ENCODE measurements at regions not wholly inside any gene's neighbourhood (a gene's known extent, or its start where the extent isn't known, plus 50 kb on each side); places are given as distances from the start of the nearest gene placed in this dataset.
"Not testable (repeated sequence)": the region's sequence is repeated elsewhere in the genome, so short reads cannot be mapped to it uniquely, and the experiment has no call there.

DNA sequence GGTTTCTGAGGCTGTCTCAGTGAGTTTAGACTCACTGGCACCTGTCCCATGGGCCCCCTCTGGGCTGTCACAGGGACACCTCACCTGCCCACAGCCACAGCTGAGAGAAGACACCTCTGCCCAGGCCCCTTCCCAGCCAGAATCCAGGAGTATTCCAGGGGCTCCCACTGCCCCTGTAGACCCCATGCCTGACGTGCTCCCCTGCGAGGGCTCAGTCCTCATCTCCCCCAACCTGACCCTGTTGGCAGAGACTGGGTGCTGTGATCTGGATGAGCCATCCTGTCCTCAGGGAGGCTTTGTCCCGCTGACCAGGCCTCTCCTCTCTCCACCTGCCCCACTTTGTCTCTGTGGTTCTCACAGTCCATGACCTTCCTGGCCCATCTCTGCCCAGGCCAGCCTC lies 89.4 kb downstream of the DHRS2 start:
- DNase-seq = no peak
- H3K36me3 Mint-ChIP-seq (ENCODE audit: low read depth) = no peaks in the 10 kb centered on the region
- ChIA-PET POLR2A (no interaction called here), CTCF (no interaction called here)
- H3K27ac Mint-ChIP-seq = no peak overlapping the region
- no peaks in the 10 kb centered on the region for H3K27me3 Mint-ChIP-seq
- H3K4me1 Mint-ChIP-seq = no peaks in the 10 kb centered on the region
- no peak overlapping the region for H3K4me3 Mint-ChIP-seq
- H3K9me3 Mint-ChIP-seq = no peaks in the 10 kb centered on the region

DNA sequence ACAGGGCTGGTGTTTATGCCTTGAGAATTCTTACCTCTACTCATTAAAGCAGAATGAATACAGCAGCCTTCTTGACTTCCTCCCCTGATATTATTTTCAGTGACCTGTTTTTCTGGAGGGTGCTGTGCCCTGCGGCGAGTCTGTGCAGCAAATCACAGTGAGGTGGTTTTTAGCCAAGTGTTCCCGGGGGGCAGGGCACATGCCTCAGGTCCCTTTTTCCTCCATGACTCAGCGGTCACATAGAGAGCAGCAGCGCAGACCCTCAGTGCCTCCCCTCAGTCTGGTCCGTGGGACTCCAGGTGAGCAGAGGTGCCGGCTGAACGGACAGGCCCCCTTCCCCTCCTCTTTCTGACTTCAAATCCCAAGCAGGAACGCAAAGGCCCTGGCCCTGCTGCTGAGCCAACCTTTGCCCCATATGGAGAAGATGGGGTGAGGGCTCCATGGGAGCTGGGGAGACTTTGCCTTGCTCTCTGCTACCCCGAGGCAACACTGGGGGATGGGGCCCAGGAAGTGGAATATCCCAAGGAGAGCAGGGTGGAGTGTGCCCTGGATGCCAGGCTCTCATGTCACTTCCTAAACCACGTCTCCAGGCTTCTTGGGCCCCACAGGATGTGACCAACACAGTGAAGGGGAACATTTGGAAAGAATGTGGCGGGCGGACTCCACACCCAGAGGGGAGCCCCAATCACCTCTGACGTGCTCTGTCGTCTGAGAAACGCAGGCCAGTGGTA lies 90.0 kb downstream of the DHRS2 start:
- Mint-ChIP-seq H3K27me3 (no peaks in the 10 kb centered on the region), H3K9me3 (no peaks in the 10 kb centered on the region), H3K27ac (no peak overlapping the region), H3K4me3 (no peak overlapping the region), H3K36me3 (ENCODE audit: low read depth) (no peaks in the 10 kb centered on the region), H3K4me1 (no peaks in the 10 kb centered on the region)
- POLR2A ChIA-PET = no interaction called here
- CTCF ChIA-PET = no interaction called here
- DNase-seq = no peak

DNA sequence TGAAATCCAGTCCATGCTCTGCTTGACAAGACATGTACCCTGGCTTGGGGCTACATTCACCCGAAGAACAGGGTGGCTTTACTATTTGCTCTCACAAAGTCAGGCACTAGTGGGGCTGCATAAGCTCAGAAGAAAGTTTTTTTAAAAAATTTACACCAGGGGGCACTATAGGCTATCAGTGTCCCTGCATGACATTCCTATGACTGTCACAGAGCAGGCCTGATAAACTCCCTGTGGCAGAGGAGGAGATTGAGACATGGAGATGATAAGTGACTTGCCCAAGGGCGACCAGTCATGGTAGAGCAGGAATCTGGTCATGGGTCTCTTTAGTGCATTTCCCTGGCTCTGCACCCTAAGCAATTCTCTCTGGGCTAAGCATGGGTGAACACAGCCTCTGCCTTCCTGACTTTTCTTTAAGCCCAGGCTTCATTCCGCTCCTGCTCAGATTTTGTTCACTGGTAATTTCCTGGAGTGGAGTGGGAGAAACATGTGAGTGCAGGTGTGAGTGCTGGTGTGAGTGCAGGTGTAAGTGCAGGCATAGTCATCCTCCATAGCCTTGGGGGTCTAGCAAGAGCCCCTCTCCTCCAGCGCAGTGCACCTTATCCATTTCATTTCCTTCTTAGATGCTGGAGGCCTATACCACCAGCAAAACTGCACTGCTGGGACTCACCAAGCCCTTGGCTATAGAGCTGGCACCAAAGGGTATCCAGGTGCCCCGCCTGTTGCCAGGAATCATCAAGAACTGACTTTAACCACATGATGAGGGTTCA lies 91.6 kb downstream of the DHRS2 start:
- Mint-ChIP-seq H3K27me3 (peaks cover 3% of the 10 kb centered on the region), H3K27ac (no peak overlapping the region), H3K36me3 (ENCODE audit: low read depth) (no peaks in the 10 kb centered on the region), H3K4me3 (no peak overlapping the region), H3K9me3 (no peaks in the 10 kb centered on the region), H3K4me1 (no peaks in the 10 kb centered on the region)
- ChIA-PET CTCF (no interaction called here), POLR2A (no interaction called here)
- no peak for DNase-seq

DNA sequence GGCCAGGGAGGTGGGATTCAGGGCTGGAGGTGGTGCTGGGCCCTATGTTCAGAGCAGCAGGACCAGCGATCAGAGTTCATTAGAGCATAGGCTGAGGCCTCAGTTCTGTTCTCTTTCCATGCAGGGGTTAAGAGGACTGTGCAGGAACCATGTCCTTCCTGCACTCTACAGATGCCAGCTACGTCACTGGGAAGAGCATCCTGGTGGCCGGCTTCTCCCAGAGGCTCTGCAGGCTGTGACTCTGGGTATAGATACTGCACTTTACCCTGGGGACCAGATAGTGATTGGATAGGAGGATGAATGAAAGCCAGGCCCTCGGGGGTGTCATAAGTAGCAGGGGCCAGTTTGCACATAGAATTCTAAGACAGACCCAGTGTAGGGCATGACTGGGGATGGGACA lies 92.6 kb downstream of the DHRS2 start:
- Mint-ChIP-seq H3K27ac (no peak overlapping the region), H3K4me3 (no peak overlapping the region), H3K36me3 (ENCODE audit: low read depth) (no peaks in the 10 kb centered on the region), H3K9me3 (no peaks in the 10 kb centered on the region), H3K27me3 (peaks cover 3% of the 10 kb centered on the region), H3K4me1 (no peaks in the 10 kb centered on the region)
- ChIA-PET CTCF (no interaction called here), POLR2A (no interaction called here)
- no peak for DNase-seq

DNA sequence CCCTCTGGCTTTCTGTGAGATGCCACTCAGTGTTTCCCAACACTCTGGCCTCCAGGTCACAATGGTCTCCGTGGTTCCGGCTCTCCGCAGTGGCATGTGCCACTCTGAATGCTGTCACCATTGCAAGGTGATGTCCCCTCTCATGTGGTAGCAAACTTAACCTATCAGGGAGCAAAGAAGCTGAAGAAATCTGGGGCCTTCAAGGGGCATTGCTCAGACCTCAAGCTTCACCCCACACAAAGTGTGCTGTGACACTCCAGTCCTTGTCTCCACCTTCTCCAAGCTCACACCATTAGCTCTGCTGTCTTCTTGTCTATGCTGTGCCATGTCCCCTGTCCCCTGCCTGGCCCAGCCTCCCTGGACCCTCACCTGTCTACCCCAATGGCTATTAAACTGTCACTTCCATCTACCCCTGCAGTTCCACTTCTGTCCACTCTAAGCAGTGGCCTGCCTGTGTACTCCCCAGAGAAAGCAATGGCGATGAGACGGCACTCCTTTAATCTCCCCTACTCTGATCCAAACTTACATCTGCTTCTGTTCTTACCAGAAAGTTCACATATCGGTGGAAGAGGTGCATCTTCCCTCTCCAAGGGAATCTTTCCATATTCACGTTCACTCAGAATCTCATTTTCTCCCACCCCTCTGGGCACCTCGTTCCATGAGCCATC lies 93.7 kb downstream of the DHRS2 start:
- POLR2A ChIA-PET = no interaction called here
- CTCF ChIA-PET = no interaction called here
- peaks cover 3% of the 10 kb centered on the region for H3K27me3 Mint-ChIP-seq
- H3K9me3 Mint-ChIP-seq = no peaks in the 10 kb centered on the region
- no peak overlapping the region for H3K4me3 Mint-ChIP-seq
- no peak overlapping the region for H3K27ac Mint-ChIP-seq
- no peak for DNase-seq
- H3K4me1 Mint-ChIP-seq = no peaks in the 10 kb centered on the region
- no peaks in the 10 kb centered on the region for H3K36me3 Mint-ChIP-seq (ENCODE audit: low read depth)

DNA sequence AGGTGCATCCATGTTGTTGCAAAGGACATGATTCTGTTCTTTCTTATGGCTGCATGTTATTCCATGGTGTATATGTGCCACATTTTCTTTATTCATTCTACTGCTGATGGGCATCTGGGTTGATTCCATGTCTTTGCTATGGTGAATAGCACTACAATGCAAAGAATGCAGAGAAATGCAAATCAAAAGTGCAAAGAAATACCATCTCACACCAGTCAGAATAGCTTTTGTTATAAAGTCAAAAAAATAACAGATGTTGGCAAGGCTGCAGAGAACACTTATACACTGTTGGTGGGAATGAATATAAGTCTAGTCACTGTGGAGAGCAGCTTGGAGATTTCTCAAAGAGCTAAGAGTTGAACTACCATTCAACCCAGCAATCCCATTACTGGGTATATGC lies 99.2 kb downstream of the DHRS2 start:
- H3K4me3 Mint-ChIP-seq = no peak overlapping the region
- H3K27me3 Mint-ChIP-seq = peaks cover 3% of the 10 kb centered on the region
- peaks cover 8% of the 10 kb centered on the region for H3K9me3 Mint-ChIP-seq
- DNase-seq = no peak
- no peak overlapping the region for H3K27ac Mint-ChIP-seq
- ChIA-PET POLR2A (no interaction called here), CTCF (no interaction called here)
- H3K4me1 Mint-ChIP-seq = no peaks in the 10 kb centered on the region
- no peaks in the 10 kb centered on the region for H3K36me3 Mint-ChIP-seq (ENCODE audit: low read depth)

DNA sequence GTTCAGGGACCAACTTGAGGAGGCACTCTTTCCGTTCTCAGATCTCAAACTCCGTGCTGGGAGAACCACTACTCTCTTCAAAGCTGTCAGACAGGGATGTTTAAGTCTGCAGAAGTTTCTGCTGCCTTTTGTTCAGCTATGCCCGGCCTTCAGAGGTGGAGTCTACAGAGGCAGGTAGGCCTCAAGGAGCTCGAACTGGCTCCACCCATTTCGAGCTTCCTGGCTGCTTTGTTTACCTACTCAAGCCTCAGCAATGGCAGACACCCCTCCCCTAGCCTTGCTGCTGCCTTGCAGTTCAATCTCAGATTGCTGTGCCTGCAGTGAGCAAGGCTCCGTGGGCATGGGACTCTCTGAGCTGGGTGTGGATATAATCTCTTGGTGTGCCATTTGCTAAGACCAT lies 108.2 kb downstream of the DHRS2 start:
- POLR2A ChIA-PET; H3K4me1 Mint-ChIP-seq; DNase-seq; H3K36me3 Mint-ChIP-seq (ENCODE audit: low read depth); H3K9me3 Mint-ChIP-seq; H3K27ac Mint-ChIP-seq; H3K4me3 Mint-ChIP-seq: not testable (repeated sequence)
- CTCF ChIA-PET = interaction anchor here (0.6 kb wide), 1 partner anchor 499 kb away, joined by 3 read pairs; no protein-coding TSS in a partner anchor
- H3K27me3 Mint-ChIP-seq = peaks cover 12% of the 10 kb centered on the region

DNA sequence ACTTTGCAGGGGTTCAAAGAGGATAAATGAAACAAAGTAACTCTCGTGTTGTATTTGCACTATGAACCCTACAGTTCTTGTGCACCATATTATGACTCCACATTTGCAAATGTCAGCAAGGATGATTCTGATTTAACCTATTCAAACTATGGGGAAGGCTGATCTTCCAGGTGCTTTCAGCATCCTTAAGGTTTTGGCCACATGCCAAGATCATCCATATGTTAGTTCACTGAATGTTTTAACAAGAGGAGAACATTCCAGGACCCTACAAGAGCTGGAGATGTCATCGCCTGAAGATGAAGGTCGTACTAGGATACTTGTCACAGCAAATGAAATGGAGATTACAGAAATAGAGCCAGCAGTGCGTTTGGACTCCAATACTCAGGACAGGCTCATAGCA lies 114.2 kb downstream of the DHRS2 start:
- H3K27me3 Mint-ChIP-seq = peaks cover 21% of the 10 kb centered on the region
- ChIA-PET CTCF (interaction anchor here (1.7 kb wide), 1 partner anchor 14 kb away, joined by 4 read pairs; no protein-coding TSS in a partner anchor), POLR2A (no interaction called here)
- H3K36me3 Mint-ChIP-seq (ENCODE audit: low read depth) = no peaks in the 10 kb centered on the region
- no peaks in the 10 kb centered on the region for H3K9me3 Mint-ChIP-seq
- DNase-seq = no peak
- no peaks in the 10 kb centered on the region for H3K4me1 Mint-ChIP-seq
- H3K4me3 Mint-ChIP-seq = no peak overlapping the region
- no peak overlapping the region for H3K27ac Mint-ChIP-seq

DNA sequence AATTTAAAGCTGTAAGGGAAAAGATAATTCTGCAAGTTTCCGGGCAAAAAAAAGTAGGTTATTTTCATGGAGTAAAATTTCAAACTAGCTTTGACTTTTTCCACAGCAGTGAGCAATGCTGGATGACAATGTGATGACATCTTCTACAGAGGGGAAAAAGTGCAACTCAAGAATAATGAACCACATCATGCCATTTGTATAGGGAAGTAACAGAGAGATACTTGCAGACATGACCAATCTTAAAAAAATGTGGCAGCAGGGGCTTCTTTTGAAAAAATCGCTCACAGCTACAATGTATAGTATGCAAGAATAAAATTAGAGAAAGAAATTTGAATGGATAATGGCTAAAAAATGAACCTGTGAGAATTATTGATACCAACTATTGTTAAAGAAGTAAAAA lies 115.5 kb downstream of the DHRS2 start:
- Mint-ChIP-seq H3K27ac (no peak overlapping the region), H3K4me3 (no peak overlapping the region), H3K36me3 (ENCODE audit: low read depth) (no peaks in the 10 kb centered on the region), H3K27me3 (peaks cover 22% of the 10 kb centered on the region), H3K4me1 (no peaks in the 10 kb centered on the region), H3K9me3 (no peaks in the 10 kb centered on the region)
- ChIA-PET POLR2A (no interaction called here), CTCF (interaction anchor here (1.7 kb wide), 1 partner anchor 12 kb away, joined by 4 read pairs; no protein-coding TSS in a partner anchor)
- no peak for DNase-seq

DNA sequence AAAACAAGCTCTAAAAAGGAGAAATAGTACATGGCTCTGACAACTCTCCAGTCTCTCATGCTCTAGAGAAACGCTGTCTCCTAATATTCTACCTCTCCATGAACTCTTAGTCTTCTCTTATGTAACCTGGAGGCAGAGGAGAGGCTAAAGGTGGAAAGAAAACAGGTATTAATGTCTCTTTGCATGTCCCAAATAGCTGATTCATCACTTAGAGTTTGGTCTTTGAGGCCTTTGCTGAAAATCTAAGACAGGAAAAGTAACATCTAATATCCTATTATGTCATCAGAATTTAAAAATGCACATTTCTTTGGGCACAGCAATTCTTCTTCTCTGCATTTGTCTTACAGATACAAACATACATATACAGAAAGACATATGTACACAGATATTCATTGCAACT lies 127.2 kb downstream of the DHRS2 start:
- no peak overlapping the region for H3K27ac Mint-ChIP-seq
- H3K4me3 Mint-ChIP-seq = no peak overlapping the region
- H3K4me1 Mint-ChIP-seq = no peaks in the 10 kb centered on the region
- no peak for DNase-seq
- H3K36me3 Mint-ChIP-seq (ENCODE audit: low read depth) = no peaks in the 10 kb centered on the region
- H3K27me3 Mint-ChIP-seq = peaks cover 13% of the 10 kb centered on the region
- POLR2A ChIA-PET = no interaction called here
- H3K9me3 Mint-ChIP-seq = no peaks in the 10 kb centered on the region
- CTCF ChIA-PET = interaction anchor here (0.9 to 1.8 kb wide), 2 partner anchors 12 to 15 kb away, joined by 3 to 4 read pairs; no protein-coding TSS in a partner anchor

DNA sequence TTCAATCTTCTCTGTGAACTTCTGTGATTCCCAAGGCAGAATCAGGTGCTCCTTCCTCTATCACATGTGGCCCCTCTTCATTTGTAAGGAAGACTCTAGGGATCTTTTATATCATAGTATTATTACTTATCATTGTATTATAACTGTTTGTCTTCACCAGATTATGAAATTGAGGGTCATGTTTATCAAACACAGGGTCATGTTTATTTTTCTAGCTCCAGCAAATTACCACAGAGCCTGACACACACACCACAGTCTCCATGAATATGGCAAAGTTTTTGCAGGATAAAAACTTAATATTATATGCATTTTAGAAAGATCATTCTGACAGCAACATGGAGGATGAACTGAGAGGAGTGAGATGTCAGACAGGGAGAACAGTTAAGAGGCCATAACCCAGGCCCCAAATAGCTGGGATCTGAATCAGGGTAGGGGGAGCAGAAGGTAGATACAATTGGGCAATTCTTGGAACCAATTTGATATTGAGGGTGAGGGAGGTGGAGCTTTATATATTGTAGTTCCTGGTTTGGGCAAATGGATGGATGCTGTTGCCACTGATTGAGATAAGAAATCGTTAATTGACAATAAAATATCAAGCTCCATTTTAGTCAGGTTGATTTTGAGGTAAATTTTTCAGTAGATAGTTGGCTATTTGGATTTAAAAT lies 130.7 kb downstream of the DHRS2 start:
- no peaks in the 10 kb centered on the region for H3K4me1 Mint-ChIP-seq
- no peaks in the 10 kb centered on the region for H3K36me3 Mint-ChIP-seq (ENCODE audit: low read depth)
- ChIA-PET CTCF (no interaction called here), POLR2A (no interaction called here)
- no peak overlapping the region for H3K4me3 Mint-ChIP-seq
- peaks cover 8% of the 10 kb centered on the region for H3K27me3 Mint-ChIP-seq
- no peaks in the 10 kb centered on the region for H3K9me3 Mint-ChIP-seq
- H3K27ac Mint-ChIP-seq = no peak overlapping the region
- DNase-seq = no peak

DNA sequence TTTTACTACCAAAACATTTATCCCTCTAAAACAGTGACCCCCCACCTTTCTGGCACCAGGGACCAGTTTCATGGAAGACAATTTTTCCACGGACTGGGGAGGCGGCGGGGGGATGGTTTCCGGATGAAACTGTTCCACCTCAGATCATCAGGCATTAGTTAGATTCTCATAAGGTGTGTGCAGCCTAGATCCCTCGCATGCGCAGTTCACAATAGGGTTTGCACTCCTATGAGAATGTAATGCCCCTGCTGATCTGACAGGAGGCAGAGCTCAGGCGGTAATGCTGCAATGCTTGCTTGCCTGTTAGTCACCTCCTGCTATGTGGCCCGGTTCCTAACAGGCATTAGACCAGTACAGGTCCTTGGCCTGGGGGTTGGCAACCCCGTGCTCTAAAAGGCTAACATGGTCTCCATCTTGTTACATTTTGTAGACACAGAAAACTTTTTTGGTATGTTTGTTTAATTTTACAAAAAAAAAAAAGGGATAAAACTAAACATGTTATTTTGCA lies 133.1 kb downstream of the DHRS2 start:
- H3K36me3 Mint-ChIP-seq (ENCODE audit: low read depth); H3K4me3 Mint-ChIP-seq; H3K27me3 Mint-ChIP-seq; H3K9me3 Mint-ChIP-seq; POLR2A ChIA-PET; H3K4me1 Mint-ChIP-seq; H3K27ac Mint-ChIP-seq; CTCF ChIA-PET; DNase-seq: not testable (repeated sequence)

DNA sequence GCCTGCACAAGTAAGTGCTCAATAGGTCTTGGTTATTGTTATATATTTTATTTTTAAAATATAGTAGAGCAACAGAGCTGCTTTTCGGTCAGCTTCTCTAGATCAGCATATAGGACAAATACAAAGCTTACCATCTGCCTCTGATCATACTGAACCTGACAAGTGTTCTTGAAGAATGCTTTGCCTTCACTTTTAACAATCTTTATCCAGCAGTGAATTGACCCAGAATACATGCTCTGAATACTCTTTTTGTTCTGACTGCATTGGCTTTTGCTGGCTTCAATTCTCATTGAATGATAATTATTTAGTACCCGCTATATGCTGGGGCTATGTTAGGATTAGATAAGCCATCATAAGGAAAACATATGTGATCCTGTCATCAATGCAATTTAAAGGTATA lies 137.8 kb downstream of the DHRS2 start:
- no peak overlapping the region for H3K4me3 Mint-ChIP-seq
- no peaks in the 10 kb centered on the region for H3K36me3 Mint-ChIP-seq (ENCODE audit: low read depth)
- peaks cover 19% of the 10 kb centered on the region for H3K27me3 Mint-ChIP-seq
- POLR2A ChIA-PET = no interaction called here
- H3K27ac Mint-ChIP-seq = no peak overlapping the region
- CTCF ChIA-PET = no interaction called here
- no peaks in the 10 kb centered on the region for H3K9me3 Mint-ChIP-seq
- DNase-seq = no peak
- no peaks in the 10 kb centered on the region for H3K4me1 Mint-ChIP-seq
